Loucy (cell line): ENCODE measurements at regions not wholly inside any gene's neighbourhood (a gene's known extent, or its start where the extent isn't known, plus 50 kb on each side); places are given as distances from the start of the nearest gene placed in this dataset.

Experiments used
- H2AFZ ChIP-seq: fragments of 200-600 bp; sonication (generic); 2 replicates; pipeline ENCODE4 v1.6.0; 2016; ENCODE audit warnings: antibody characterized with exemption, mild to moderate bottlenecking, low read length, moderate library complexity
- H3F3A ChIP-seq: fragments of 200-600 bp; 2 replicates; pipeline ENCODE4 v1.6.0; 2016; ENCODE audit warnings: antibody characterized with exemption, low read depth, mild to moderate bottlenecking
- H3K27me3 ChIP-seq: fragments of 200-600 bp; sonication (generic); 2 replicates; pipeline ENCODE4 v1.6.1; 2014; ENCODE audit warnings: low read length, mild to moderate bottlenecking; ENCODE audit not compliant: insufficient read depth, poor library complexity, severe bottlenecking
- H3K36me3 ChIP-seq: fragments of 200-600 bp; sonication (generic); 2 replicates; pipeline ENCODE4 v1.6.1; 2016; ENCODE audit warnings: low read length; ENCODE audit not compliant: insufficient read depth
- H3K4me1 ChIP-seq: fragments of 200-600 bp; sonication (generic); 2 replicates; pipeline ENCODE4 v1.5.1; 2014; ENCODE audit warnings: low read length, mild to moderate bottlenecking; ENCODE audit not compliant: insufficient read depth, poor library complexity, severe bottlenecking
- H3K4me2 ChIP-seq: fragments of 200-600 bp; sonication (generic); 2 replicates; pipeline ENCODE4 v1.6.0; 2014; ENCODE audit warnings: antibody characterized with exemption, low read length, low read depth, mild to moderate bottlenecking; ENCODE audit not compliant: poor library complexity, severe bottlenecking
- H3K4me3 ChIP-seq: fragments of 200-600 bp; sonication (generic); 2 replicates; pipeline ENCODE4 v1.5.1; 2014; ENCODE audit warnings: low read length, mild to moderate bottlenecking, mixed read lengths; ENCODE audit not compliant: poor library complexity, severe bottlenecking
- H3K79me2 ChIP-seq: fragments of 200-600 bp; sonication (generic); 2 replicates; pipeline ENCODE4 v1.6.1; 2014; ENCODE audit warnings: low read length; ENCODE audit not compliant: insufficient read depth
- H3K9ac ChIP-seq: fragments of 200-600 bp; sonication (generic); 2 replicates; pipeline ENCODE4 v1.6.0; 2014; ENCODE audit warnings: mild to moderate bottlenecking, low read depth, low read length, moderate library complexity; ENCODE audit not compliant: poor library complexity, severe bottlenecking
- H3K9me2 ChIP-seq: fragments of 200-600 bp; sonication (generic); replicated peaks from 2 replicates; pipeline ENCODE4 v1.6.1; 2016; ENCODE audit warnings: low read depth, low read length, mixed read lengths
- H3K9me3 ChIP-seq: fragments of 200-600 bp; sonication (generic); 2 replicates; pipeline ENCODE4 v1.6.1; 2014; ENCODE audit warnings: mild to moderate bottlenecking, antibody characterized with exemption, low read length, low read depth; ENCODE audit not compliant: insufficient read depth
- H4K20me1 ChIP-seq: fragments of 200-600 bp; sonication (generic); 2 replicates; pipeline ENCODE4 v1.6.0; 2014; ENCODE audit warnings: antibody characterized with exemption, low read length, mild to moderate bottlenecking; ENCODE audit not compliant: insufficient read depth, poor library complexity, severe bottlenecking
- CTCF ChIP-seq: fragments of 200-600 bp; sonication (generic); conservative IDR thresholded peaks from 2 replicates; pipeline ENCODE4 v1.5.1; 2014; ENCODE audit warnings: mild to moderate bottlenecking, antibody characterized with exemption, low read length
- EZH2phosphoT487 ChIP-seq: fragments of 200-600 bp; IDR thresholded peaks from 2 replicates; pipeline ENCODE4 v1.6.1; 2018; ENCODE audit warnings: antibody characterized with exemption, mild to moderate bottlenecking, moderate library complexity, borderline replicate concordance

GRCh38 chr15:61655881-61656280 is 404.4 kb downstream of the VPS13C start:
- Histone ChIP-seq H3K36me3 (no peaks in the 10 kb centered on the region), H3K9ac (no peak overlapping the region), H3F3A (no peaks in the 10 kb centered on the region), H4K20me1 (no peaks in the 10 kb centered on the region), H3K4me2 (no peak overlapping the region), H3K4me1 (no peaks in the 10 kb centered on the region), H3K4me3 (no peak overlapping the region), H3K79me2 (no peaks in the 10 kb centered on the region), H2AFZ (no peak overlapping the region), H3K27me3 (no peaks in the 10 kb centered on the region), H3K9me2 (no peaks in the 10 kb centered on the region), H3K9me3 (no peaks in the 10 kb centered on the region)
- no peak for TF ChIP-seq CTCF
- TF ChIP-seq EZH2phosphoT487, result no peak

- H3K9ac ChIP-seq, result no peak overlapping the region
- TF ChIP-seq CTCF, result no peak
- TF ChIP-seq EZH2phosphoT487, result no peak
- H3K9me3 ChIP-seq, result no peaks in the 10 kb centered on the region
- no peak overlapping the region for H3K4me3 ChIP-seq
- no peak overlapping the region for H3K4me2 ChIP-seq
- H3K4me1 ChIP-seq, result no peaks in the 10 kb centered on the region
- no peaks in the 10 kb centered on the region for H3K36me3 ChIP-seq
- H3K79me2 ChIP-seq, result no peaks in the 10 kb centered on the region
- H3K27me3 ChIP-seq, result no peaks in the 10 kb centered on the region
- no peak overlapping the region for H2AFZ ChIP-seq
- no peaks in the 10 kb centered on the region for H4K20me1 ChIP-seq
- H3F3A ChIP-seq, result no peaks in the 10 kb centered on the region
- H3K9me2 ChIP-seq, result no peaks in the 10 kb centered on the region
Measured at GRCh38 chr15:61654918-61655317, 405.3 kb downstream of the VPS13C start.

GRCh38 chr15:61654002-61654740 is 406.1 kb downstream of the VPS13C start:
- Histone ChIP-seq H3K79me2 (no peaks in the 10 kb centered on the region), H3K27me3 (no peaks in the 10 kb centered on the region), H3F3A (no peaks in the 10 kb centered on the region), H3K4me2 (no peak overlapping the region), H3K4me3 (no peak overlapping the region), H3K9ac (no peak overlapping the region), H3K9me2 (no peaks in the 10 kb centered on the region), H3K36me3 (no peaks in the 10 kb centered on the region), H3K4me1 (no peaks in the 10 kb centered on the region), H2AFZ (no peak overlapping the region), H4K20me1 (no peaks in the 10 kb centered on the region), H3K9me3 (no peaks in the 10 kb centered on the region)
- TF ChIP-seq EZH2phosphoT487 (no peak), CTCF (no peak)
